Erythroblast (primary cell): ENCODE measurements at regions not wholly inside any gene's neighbourhood (a gene's known extent, or its start where the extent isn't known, plus 50 kb on each side); places are given as distances from the start of the nearest gene placed in this dataset.

ENCODE experiments used
- GATA1 ChIP-seq: IDR thresholded peaks from 2 replicates; pipeline ENCODE4 v1.6.1; 2011; ENCODE audit warnings: low read depth, mild to moderate bottlenecking, control low read depth, low read length, moderate library complexity
- POLR2A ChIP-seq: IDR thresholded peaks from 2 replicates; pipeline ENCODE4 v1.6.1; 2011; ENCODE audit warnings: mild to moderate bottlenecking, low read length

DNA sequence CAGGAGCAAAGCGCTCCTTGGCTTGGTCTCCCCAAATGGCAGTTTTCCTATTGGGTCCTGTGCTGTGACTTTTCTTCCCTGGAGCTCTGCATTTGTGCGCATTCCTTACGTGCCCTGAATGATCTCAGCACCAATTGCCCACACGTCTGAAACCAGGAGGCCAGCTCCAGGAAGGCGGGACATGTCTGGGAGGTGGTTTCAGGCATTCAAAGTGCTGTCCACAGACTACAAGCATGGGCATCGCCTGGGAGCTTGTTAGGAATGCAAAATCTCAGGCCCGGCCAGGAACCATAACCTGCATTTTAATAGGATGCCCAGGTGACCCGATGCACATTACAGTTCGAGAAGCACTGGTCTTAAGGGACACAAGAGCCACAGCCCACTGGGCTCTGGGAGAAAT lies 239.6 kb downstream of the ANKRD60 start:
- TF ChIP-seq POLR2A (no peak), GATA1 (no peak)
